HFFc6 (cell line): ENCODE measurements at regions not wholly inside any gene's neighbourhood (a gene's known extent, or its start where the extent isn't known, plus 50 kb on each side); places are given as distances from the start of the nearest gene placed in this dataset.

Experiments
- DNase-seq: peaks from one replicate; pipeline ENCODE4 v3.0.0-alpha.2; 2018
- H3K27ac Mint-ChIP-seq: 2 replicates; pipeline ENCODE4 v1.8.0; 2020; ENCODE audit warnings: mild to moderate bottlenecking, mixed read lengths
- H3K27me3 Mint-ChIP-seq: 2 replicates; pipeline ENCODE4 v1.8.0; 2021; ENCODE audit warnings: mild to moderate bottlenecking, moderate library complexity, mixed read lengths; ENCODE audit not compliant: insufficient read depth
- H3K36me3 Mint-ChIP-seq: 2 replicates; pipeline ENCODE4 v1.8.0; 2021; ENCODE audit warnings: low read depth, mixed read lengths
- H3K4me1 Mint-ChIP-seq: 2 replicates; pipeline ENCODE4 v1.8.0; 2020; ENCODE audit warnings: low read depth, mixed read lengths
- H3K4me3 Mint-ChIP-seq: 2 replicates; pipeline ENCODE4 v1.8.0; 2020; ENCODE audit warnings: mild to moderate bottlenecking, moderate library complexity, mixed read lengths
- H3K9me3 Mint-ChIP-seq: 2 replicates; pipeline ENCODE4 v1.8.0; 2020; ENCODE audit warnings: mild to moderate bottlenecking, mixed read lengths
- CTCF ChIP-seq: fragments of 200-600 bp; sonication (generic); IDR thresholded peaks from 2 replicates; pipeline ENCODE4 v1.5.0; 2021; ENCODE audit warnings: antibody characterized with exemption, mild to moderate bottlenecking

- no peak overlapping the region for H3K27ac Mint-ChIP-seq
- peaks cover 67% of the 10 kb centered on the region for H3K9me3 Mint-ChIP-seq
- no peak for TF ChIP-seq CTCF
- no peaks in the 10 kb centered on the region for H3K4me1 Mint-ChIP-seq
- H3K4me3 Mint-ChIP-seq, result no peak overlapping the region
- peaks cover 8% of the 10 kb centered on the region; the same call in 1 of the 2 replicates for H3K36me3 Mint-ChIP-seq
- no peak for DNase-seq
- H3K27me3 Mint-ChIP-seq, result no peaks in the 10 kb centered on the region; the same call in 1 of the 2 replicates
These were observed 118.1 kb upstream of the SOX1 start for GRCh38 chr13:111948811-111949210.

GRCh38 chr13:111949311-111949710, 117.6 kb upstream of the SOX1 start:
- Mint-ChIP-seq H3K27me3 (no peaks in the 10 kb centered on the region; the same call in 1 of the 2 replicates), H3K4me1 (no peaks in the 10 kb centered on the region), H3K36me3 (peaks cover 8% of the 10 kb centered on the region; the same call in 1 of the 2 replicates), H3K9me3 (peaks cover 67% of the 10 kb centered on the region), H3K27ac (no peak overlapping the region), H3K4me3 (no peak overlapping the region)
- DNase-seq, result no peak
- TF ChIP-seq CTCF, result no peak

- H3K4me3 Mint-ChIP-seq, result no peak overlapping the region
- peaks cover 8% of the 10 kb centered on the region; the same call in 1 of the 2 replicates for H3K36me3 Mint-ChIP-seq
- no peaks in the 10 kb centered on the region; the same call in none of the 2 replicates for H3K27me3 Mint-ChIP-seq
- no peaks in the 10 kb centered on the region for H3K4me1 Mint-ChIP-seq
- H3K9me3 Mint-ChIP-seq, result peaks cover 66% of the 10 kb centered on the region
- DNase-seq, result no peak
- no peak overlapping the region for H3K27ac Mint-ChIP-seq
- no peak for TF ChIP-seq CTCF
These were observed 116.3 kb upstream of the SOX1 start for GRCh38 chr13:111950697-111951096.

GRCh38 chr13:111952032-111952431, 114.9 kb upstream of the SOX1 start:
- Mint-ChIP-seq H3K27me3 (no peaks in the 10 kb centered on the region; the same call in none of the 2 replicates), H3K9me3 (peaks cover 66% of the 10 kb centered on the region), H3K4me3 (no peak overlapping the region), H3K4me1 (no peaks in the 10 kb centered on the region), H3K27ac (no peak overlapping the region), H3K36me3 (peaks cover 8% of the 10 kb centered on the region; the same call in 1 of the 2 replicates)
- TF ChIP-seq CTCF, result no peak
- no peak for DNase-seq

- H3K27me3 Mint-ChIP-seq, result no peaks in the 10 kb centered on the region; the same call in none of the 2 replicates
- no peak for DNase-seq
- no peak overlapping the region for H3K27ac Mint-ChIP-seq
- H3K36me3 Mint-ChIP-seq, result peaks cover 4% of the 10 kb centered on the region; the same call in 1 of the 2 replicates
- H3K4me3 Mint-ChIP-seq, result no peak overlapping the region
- H3K4me1 Mint-ChIP-seq, result no peaks in the 10 kb centered on the region
- no peak for TF ChIP-seq CTCF
- peaks cover 66% of the 10 kb centered on the region for H3K9me3 Mint-ChIP-seq
These were observed 114.1 kb upstream of the SOX1 start for GRCh38 chr13:111952814-111953213.
